T-cell (primary cell): ENCODE measurements at regions not wholly inside any gene's neighbourhood (a gene's known extent, or its start where the extent isn't known, plus 50 kb on each side); places are given as distances from the start of the nearest gene placed in this dataset.

ENCODE experiments used
- ATAC-seq, 4 experiments: fragments of 200-7000 bp in 3 of 4; fragments of 150-1000 bp in 1 of 4; cut with Tn5 transposase; replicated peaks in 1 of 4; 1 replicate in 3 of 4; 2 replicates in 1 of 4; pipeline ENCODE4 v1.10.0; 2021; ENCODE audit warnings: moderate library complexity in 3 of 4, mild to moderate bottlenecking in 2 of 4, moderate number of reproducible peaks in 1 of 4
- CTCF ChIA-PET, 2 donors: fragments of 300-600 bp; sonication (Branson Sonifier 250); formaldehyde crosslinking; loops; one replicate each; lab custom pipeline; 2022; ENCODE audit warnings: antibody characterized with exemption in 2 of 2; lab: Charles Lee
- POLR2A ChIA-PET, 2 donors: fragments of 300-600 bp; sonication (Branson Sonifier 250); formaldehyde crosslinking; loops; one replicate each; lab custom pipeline; 2022; ENCODE audit warnings: antibody characterized with exemption in 2 of 2; lab: Charles Lee
- DNase-seq, 35 experiments: peaks; one replicate each; pipeline versions ENCODE4 v3.0.0 to v3.0.0-alpha.2; 2013 to 2023
- H3K27ac ChIP-seq: one replicate; pipeline ENCODE4 v1.5.1; 2013; ENCODE audit warnings: low read length
- H3K27me3 ChIP-seq, 2 experiments: replicated peaks in 1 of 2; 1 replicate in 1 of 2; 2 replicates in 1 of 2; pipeline versions ENCODE4 v1.6.1 to v1.7.0; 2013; ENCODE audit warnings: low read length in 1 of 2, mixed read lengths in 1 of 2; ENCODE audit not compliant: control insufficient read depth in 2 of 2, insufficient read depth in 2 of 2; ENCODE audit errors: extremely low read depth in 1 of 2
- H3K36me3 ChIP-seq, 2 donors: 1 replicate in 1 of 2; 2 replicates in 1 of 2; pipeline versions ENCODE4 v1.6.1 to v1.7.0; 2013; ENCODE audit warnings: low read length in 1 of 2; ENCODE audit not compliant: control insufficient read depth in 2 of 2, insufficient read depth in 1 of 2; ENCODE audit errors: extremely low read depth in 1 of 2
- H3K4me1 ChIP-seq, 2 experiments: 1 replicate in 1 of 2; 2 replicates in 1 of 2; pipeline versions ENCODE4 v1.6.1 to v1.7.0; 2013; ENCODE audit warnings: low read length in 2 of 2, mixed read lengths in 1 of 2; ENCODE audit not compliant: insufficient read depth in 2 of 2, control insufficient read depth in 1 of 2; ENCODE audit errors: extremely low read depth in 1 of 2
- H3K4me3 ChIP-seq, 2 donors: 1 replicate in 1 of 2; 2 replicates in 1 of 2; pipeline versions ENCODE4 v1.5.1 to v1.7.0; 2013; ENCODE audit warnings: mild to moderate bottlenecking in 2 of 2, low read length in 1 of 2, moderate library complexity in 1 of 2; ENCODE audit not compliant: control insufficient read depth in 1 of 2; ENCODE audit errors: extremely low read depth in 1 of 2
- H3K9me3 ChIP-seq: 2 replicates; pipeline ENCODE4 v1.7.0; 2013
- H3K27ac Mint-ChIP-seq, 2 donors: one replicate each; pipeline ENCODE4 v1.8.0; 2020 to 2021; ENCODE audit warnings: mild to moderate bottlenecking in 2 of 2, mixed read lengths in 2 of 2
- H3K27me3 Mint-ChIP-seq, 2 donors: one replicate each; pipeline ENCODE4 v1.8.0; 2021 to 2022; ENCODE audit warnings: mixed read lengths in 2 of 2
- H3K36me3 Mint-ChIP-seq: one replicate; pipeline ENCODE4 v1.8.0; 2021; ENCODE audit warnings: mixed read lengths
- H3K4me1 Mint-ChIP-seq, 3 donors: one replicate each; pipeline ENCODE4 v1.8.0; 2020 to 2022; ENCODE audit warnings: mixed read lengths in 3 of 3, mild to moderate bottlenecking in 1 of 3
- H3K4me3 Mint-ChIP-seq, 3 donors: one replicate each; pipeline ENCODE4 v1.8.0; 2020 to 2022; ENCODE audit warnings: mild to moderate bottlenecking in 3 of 3, mixed read lengths in 3 of 3, moderate library complexity in 3 of 3
- H3K9me3 Mint-ChIP-seq, 3 donors: one replicate each; pipeline ENCODE4 v1.8.0; 2020 to 2022; ENCODE audit warnings: mixed read lengths in 3 of 3
- WGBS: methylation state at CpG from one replicate; pipeline ENCODE4 v1.1.5; 2013; ENCODE audit warnings: missing lambda C conversion rate; ENCODE audit not compliant: insufficient coverage; 5-methylcytosine and 5-hydroxymethylcytosine counted together

DNA sequence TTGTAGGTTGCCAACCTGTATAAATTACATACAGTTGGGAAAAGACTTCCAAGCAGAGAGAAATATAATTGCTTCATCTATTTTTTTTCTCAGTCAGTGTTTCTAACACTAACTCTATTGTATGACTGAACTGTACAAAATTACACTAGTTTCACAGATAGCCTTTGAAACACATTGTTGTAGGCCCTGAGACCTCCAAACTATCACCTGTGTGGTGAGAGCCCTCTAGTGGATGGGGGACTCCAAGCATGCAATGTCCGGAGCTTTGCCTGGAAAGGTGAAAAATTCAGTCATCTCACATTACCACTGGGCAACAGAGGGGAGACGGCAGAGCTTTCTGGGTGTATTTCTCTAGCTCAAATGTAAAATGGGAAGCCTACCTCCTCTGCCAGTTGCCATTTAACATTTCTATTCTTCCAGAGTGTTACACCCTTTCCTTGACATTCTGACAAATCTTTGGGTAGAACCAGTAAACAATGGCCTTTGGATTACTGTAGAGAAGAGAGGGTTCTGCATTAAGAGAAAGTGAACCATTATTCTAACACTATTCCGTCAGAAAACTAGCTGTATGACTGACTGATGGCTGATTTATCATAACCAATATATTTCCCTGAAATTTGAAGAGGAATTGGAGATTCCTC, 212.2 kb downstream of the LYPLAL1 start:
- ATAC-seq, result no peak

DNA sequence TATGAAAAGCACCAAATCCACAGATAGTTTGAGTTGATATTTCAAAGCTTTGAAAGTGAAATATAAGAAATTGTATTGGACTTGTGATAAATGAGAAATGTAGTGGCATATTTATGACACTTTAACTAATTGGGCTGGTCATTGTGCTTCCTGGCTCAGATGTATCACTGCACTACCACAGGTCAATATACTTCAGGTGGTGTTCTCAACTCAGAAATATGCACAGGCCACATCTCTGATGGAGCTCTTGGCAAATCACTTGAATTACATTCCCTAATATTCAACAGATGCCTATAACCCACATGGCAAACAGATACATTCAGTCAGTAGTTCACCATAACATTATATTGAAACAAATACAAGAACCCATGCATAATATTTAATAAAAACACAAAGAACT, 209.6 kb downstream of the LYPLAL1 start:
- Histone ChIP-seq H3K4me1 (no peaks in the 10 kb centered on the region), H3K27me3 (no peaks in the 10 kb centered on the region), H3K4me3 (no peak overlapping the region), H3K36me3 (no peaks in the 10 kb centered on the region), H3K9me3 (no peaks in the 10 kb centered on the region), H3K27ac (no peak overlapping the region)
- Mint-ChIP-seq H3K4me3 (no peak overlapping the region), H3K36me3 (no peaks in the 10 kb centered on the region), H3K27me3 (no peaks in the 10 kb centered on the region), H3K27ac (no peak overlapping the region), H3K9me3 (peaks cover 0 to 5% (median 0%) of the 10 kb centered on the region in 3 donors), H3K4me1 (no peaks in the 10 kb centered on the region)
- CTCF ChIA-PET, result interaction anchor here (0.5 to 0.8 kb wide), 2 partner anchors 1053 to 1069 kb away, joined by 3 to 4 read pairs; no protein-coding TSS in a partner anchor
- DNase-seq (no peak), ATAC-seq (no peak)
- POLR2A ChIA-PET, result no interaction called here

More for the DNA sequence above, 212.2 kb downstream of the LYPLAL1 start:
- WGBS, result no CpG with 5 or more reads among the region's 3 CpGs
- Histone ChIP-seq H3K9me3 (no peaks in the 10 kb centered on the region), H3K4me1 (no peaks in the 10 kb centered on the region), H3K27me3 (no peaks in the 10 kb centered on the region), H3K36me3 (no peaks in the 10 kb centered on the region), H3K27ac (no peak overlapping the region), H3K4me3 (no peak overlapping the region)
- Mint-ChIP-seq H3K4me3 (no peak overlapping the region), H3K9me3 (no peaks in the 10 kb centered on the region), H3K27ac (no peak overlapping the region), H3K4me1 (no peaks in the 10 kb centered on the region), H3K36me3 (no peaks in the 10 kb centered on the region), H3K27me3 (no peaks in the 10 kb centered on the region)
- peak in 5 of 35 experiments; percentile 0 to 21 (median 1) for DNase-seq
- ChIA-PET CTCF (interaction anchor here in 1 of 2 donors (0.6 kb wide), 1 partner anchor 10 kb away, joined by 3 read pairs; no protein-coding TSS in a partner anchor), POLR2A (no interaction called here)

DNA sequence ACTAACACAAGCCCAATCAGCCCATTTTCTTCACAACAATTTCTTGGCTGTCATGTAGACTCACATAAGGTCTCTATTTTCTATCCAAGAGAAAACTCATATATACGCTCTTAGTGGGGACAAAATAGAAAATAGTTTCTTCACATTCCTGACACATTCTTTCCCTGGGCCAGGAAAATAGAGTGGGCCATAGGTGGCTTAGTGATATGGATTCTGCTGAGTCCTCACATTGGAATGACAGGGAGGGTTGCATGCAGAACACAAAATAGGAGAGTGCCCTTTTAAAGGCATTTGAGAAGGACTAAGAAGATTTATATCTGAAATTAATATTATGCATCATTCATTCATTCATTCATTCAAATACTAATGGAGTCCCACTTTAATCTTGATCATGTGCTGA, 207.7 kb downstream of the LYPLAL1 start:
- Mint-ChIP-seq H3K36me3 (no peaks in the 10 kb centered on the region), H3K27ac (no peak overlapping the region), H3K4me1 (no peaks in the 10 kb centered on the region), H3K27me3 (no peaks in the 10 kb centered on the region), H3K9me3 (peaks cover 0 to 5% (median 0%) of the 10 kb centered on the region in 3 donors), H3K4me3 (no peak overlapping the region)
- DNase-seq, result no peak
- Histone ChIP-seq H3K4me1 (no peaks in the 10 kb centered on the region), H3K27me3 (no peaks in the 10 kb centered on the region), H3K36me3 (no peaks in the 10 kb centered on the region), H3K27ac (no peak overlapping the region), H3K9me3 (no peaks in the 10 kb centered on the region), H3K4me3 (no peak overlapping the region)
- no peak for ATAC-seq
- WGBS, result no CpG with 5 or more reads among the region's 1 CpG
- ChIA-PET POLR2A (interaction anchor here in 1 of 2 donors (0.6 kb wide), 1 partner anchor 7 kb away, joined by 8 read pairs; no protein-coding TSS in a partner anchor), CTCF (no interaction called here)

DNA sequence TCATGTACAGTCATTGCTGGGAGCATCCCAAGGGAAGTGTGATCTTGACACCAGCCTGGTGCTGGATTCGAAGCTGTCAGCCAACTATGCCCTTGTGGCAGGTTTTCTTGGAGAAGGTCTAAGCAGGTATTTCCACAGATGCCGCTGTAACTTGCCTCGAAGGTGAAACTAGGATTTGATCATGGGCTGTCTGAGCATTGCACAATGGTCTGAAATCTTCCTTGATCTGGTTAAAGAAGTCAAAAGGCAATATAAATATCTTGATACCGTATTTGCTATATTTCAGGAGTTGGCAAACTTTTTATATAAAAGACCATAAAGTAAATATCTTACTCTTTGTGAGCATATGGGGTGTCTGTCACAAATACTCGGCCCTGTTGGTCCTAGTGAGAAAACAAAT, 206.8 kb downstream of the LYPLAL1 start:
- Histone ChIP-seq H3K27me3 (no peaks in the 10 kb centered on the region), H3K4me3 (no peak overlapping the region), H3K27ac (no peak overlapping the region), H3K4me1 (no peaks in the 10 kb centered on the region), H3K9me3 (no peaks in the 10 kb centered on the region), H3K36me3 (no peaks in the 10 kb centered on the region)
- H3K9me3 Mint-ChIP-seq, result peaks cover 0 to 5% (median 0%) of the 10 kb centered on the region in 3 donors
- POLR2A ChIA-PET, result no interaction called here
- no peak overlapping the region for H3K27ac Mint-ChIP-seq
- H3K4me1 Mint-ChIP-seq, result no peaks in the 10 kb centered on the region
- CTCF ChIA-PET, result no interaction called here
- no peak for DNase-seq
- 53% methylated on average over 3 of the region's 5 CpGs for WGBS
- H3K36me3 Mint-ChIP-seq, result no peaks in the 10 kb centered on the region
- no peak for ATAC-seq
- no peak overlapping the region for H3K4me3 Mint-ChIP-seq
- no peaks in the 10 kb centered on the region for H3K27me3 Mint-ChIP-seq

DNA sequence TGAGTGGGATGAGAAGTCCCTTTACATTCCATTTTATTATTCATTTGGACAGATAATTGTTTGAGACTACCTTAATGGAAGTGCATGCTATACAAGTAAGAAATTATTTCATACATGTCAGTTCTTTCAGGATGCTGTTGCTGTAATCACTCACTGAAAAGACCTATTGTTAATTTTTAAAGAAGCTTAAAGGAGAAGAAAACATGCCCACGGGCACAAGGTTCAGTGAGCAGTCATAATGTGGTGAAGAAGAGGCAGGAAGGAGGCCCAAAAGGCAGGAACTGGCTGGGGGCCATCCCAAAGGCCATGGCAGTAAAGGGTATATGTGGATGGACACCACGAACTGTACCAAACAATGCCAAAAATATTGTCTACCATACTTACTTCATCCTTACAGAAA, 206.0 kb downstream of the LYPLAL1 start:
- DNase-seq, result no peak
- Mint-ChIP-seq H3K27ac (no peak overlapping the region), H3K27me3 (no peaks in the 10 kb centered on the region), H3K4me3 (no peak overlapping the region), H3K9me3 (peaks cover 0 to 5% (median 0%) of the 10 kb centered on the region in 3 donors), H3K36me3 (no peaks in the 10 kb centered on the region), H3K4me1 (no peaks in the 10 kb centered on the region)
- Histone ChIP-seq H3K36me3 (no peaks in the 10 kb centered on the region), H3K27me3 (no peaks in the 10 kb centered on the region), H3K4me3 (no peak overlapping the region), H3K27ac (no peak overlapping the region), H3K4me1 (no peaks in the 10 kb centered on the region), H3K9me3 (no peaks in the 10 kb centered on the region)
- CTCF ChIA-PET, result no interaction called here
- POLR2A ChIA-PET, result no interaction called here
- no peak for ATAC-seq
- no CpG with 5 or more reads among the region's 2 CpGs for WGBS

DNA sequence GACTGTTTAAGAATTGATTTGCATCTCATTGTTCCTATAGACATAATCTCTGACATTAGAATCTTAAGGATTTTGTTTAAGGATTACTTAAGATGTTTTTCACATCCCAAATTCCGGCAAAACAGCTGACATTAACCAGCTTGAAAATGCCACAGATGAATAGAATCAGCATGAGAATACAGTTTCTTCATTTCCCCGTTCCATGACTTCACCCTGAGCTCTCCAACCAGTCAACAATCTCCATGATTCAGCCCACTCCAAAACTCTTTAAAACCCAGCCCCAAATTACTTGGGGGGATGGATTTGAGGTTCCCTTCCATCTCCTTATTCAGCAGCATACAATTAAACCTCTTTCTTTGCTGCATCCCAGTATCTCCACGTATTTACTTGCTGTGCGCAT, 201.0 kb downstream of the LYPLAL1 start:
- H3K27me3 Mint-ChIP-seq, result no peaks in the 10 kb centered on the region
- Histone ChIP-seq H3K27ac (no peak overlapping the region), H3K27me3 (no peaks in the 10 kb centered on the region), H3K9me3 (no peaks in the 10 kb centered on the region), H3K36me3 (no peaks in the 10 kb centered on the region), H3K4me3 (no peak overlapping the region), H3K4me1 (no peaks in the 10 kb centered on the region)
- ATAC-seq (no peak), DNase-seq (no peak)
- H3K4me3 Mint-ChIP-seq, result no peak overlapping the region
- ChIA-PET CTCF (interaction anchor here in 1 of 2 donors (0.6 kb wide), 1 partner anchor 579 kb away, joined by 7 read pairs; no protein-coding TSS in a partner anchor), POLR2A (no interaction called here)
- no peaks in the 10 kb centered on the region for H3K9me3 Mint-ChIP-seq
- H3K36me3 Mint-ChIP-seq, result no peaks in the 10 kb centered on the region
- WGBS, result 90% methylated on average over 2 of the region's 4 CpGs
- H3K4me1 Mint-ChIP-seq, result no peaks in the 10 kb centered on the region
- no peak overlapping the region for H3K27ac Mint-ChIP-seq
